SK-N-SH treated with all-trans-retinoic acid at 6 μM for 48 hours (cell line): ENCODE measurements at regions not wholly inside any gene's neighbourhood (a gene's known extent, or its start where the extent isn't known, plus 50 kb on each side); places are given as distances from the start of the nearest gene placed in this dataset.

Experiments used
- PPARA ChIP-seq: fragments of 250-450 bp; sonication (Bioruptor Pico); IDR thresholded peaks from 2 replicates; pipeline ENCODE4 v1.5.0; 2020; ENCODE audit warnings: mild to moderate bottlenecking, borderline replicate concordance
- ZFP30 ChIP-seq: fragments of 450-650 bp; formaldehyde crosslinking; IDR thresholded peaks from 2 replicates; pipeline ENCODE4 v1.5.0; 2022; ENCODE audit warnings: mild to moderate bottlenecking, moderate library complexity
- TF ChIP-seq, protein P1 (sequence below): fragments of 250-450 bp; sonication (Bioruptor Pico); IDR thresholded peaks from 2 replicates; pipeline ENCODE4 v1.5.1; 2021; ENCODE audit warnings: mild to moderate bottlenecking, moderate library complexity
- TF ChIP-seq, protein P2 (sequence below): fragments of 250-450 bp; sonication (Bioruptor Pico); IDR thresholded peaks from 2 replicates; pipeline ENCODE4 v1.8.0; 2020; ENCODE audit warnings: mild to moderate bottlenecking, moderate library complexity, borderline replicate concordance
- TF ChIP-seq, protein P3 (sequence below): fragments of 250-450 bp; sonication (Bioruptor Pico); IDR thresholded peaks from 2 replicates; pipeline ENCODE4 v1.5.0; 2020; ENCODE audit warnings: mild to moderate bottlenecking, moderate library complexity

DNA sequence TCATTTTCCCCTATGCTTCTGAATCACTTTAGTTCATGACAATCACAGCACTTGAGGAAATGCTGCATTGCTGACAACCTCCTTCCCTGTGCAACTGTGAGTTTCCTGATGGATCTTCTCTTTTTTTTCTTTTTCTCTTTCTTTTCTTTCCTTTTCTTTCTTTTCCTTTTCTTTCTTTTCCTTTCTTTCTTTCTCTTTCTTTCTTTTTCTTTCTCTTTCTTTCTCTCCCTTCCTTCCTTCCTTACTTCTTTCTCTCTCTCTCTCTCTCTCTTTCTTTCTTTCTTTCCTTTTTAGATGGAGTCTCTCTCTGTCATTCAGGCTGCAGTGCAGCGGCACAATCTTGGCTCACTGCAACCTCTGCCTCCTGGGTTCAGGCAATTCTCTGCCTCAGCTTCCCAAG lies 247.9 kb upstream of the HTR2A start:
- TF ChIP-seq, protein P1, sequence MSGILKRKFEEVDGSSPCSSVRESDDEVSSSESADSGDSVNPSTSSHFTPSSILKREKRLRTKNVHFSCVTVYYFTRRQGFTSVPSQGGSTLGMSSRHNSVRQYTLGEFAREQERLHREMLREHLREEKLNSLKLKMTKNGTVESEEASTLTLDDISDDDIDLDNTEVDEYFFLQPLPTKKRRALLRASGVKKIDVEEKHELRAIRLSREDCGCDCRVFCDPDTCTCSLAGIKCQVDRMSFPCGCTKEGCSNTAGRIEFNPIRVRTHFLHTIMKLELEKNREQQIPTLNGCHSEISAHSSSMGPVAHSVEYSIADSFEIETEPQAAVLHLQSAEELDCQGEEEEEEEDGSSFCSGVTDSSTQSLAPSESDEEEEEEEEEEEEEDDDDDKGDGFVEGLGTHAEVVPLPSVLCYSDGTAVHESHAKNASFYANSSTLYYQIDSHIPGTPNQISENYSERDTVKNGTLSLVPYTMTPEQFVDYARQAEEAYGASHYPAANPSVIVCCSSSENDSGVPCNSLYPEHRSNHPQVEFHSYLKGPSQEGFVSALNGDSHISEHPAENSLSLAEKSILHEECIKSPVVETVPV (CRISPR knock-in tag): no peak
- TF ChIP-seq PPARA (CRISPR knock-in tag): no peak
- TF ChIP-seq, protein P2, sequence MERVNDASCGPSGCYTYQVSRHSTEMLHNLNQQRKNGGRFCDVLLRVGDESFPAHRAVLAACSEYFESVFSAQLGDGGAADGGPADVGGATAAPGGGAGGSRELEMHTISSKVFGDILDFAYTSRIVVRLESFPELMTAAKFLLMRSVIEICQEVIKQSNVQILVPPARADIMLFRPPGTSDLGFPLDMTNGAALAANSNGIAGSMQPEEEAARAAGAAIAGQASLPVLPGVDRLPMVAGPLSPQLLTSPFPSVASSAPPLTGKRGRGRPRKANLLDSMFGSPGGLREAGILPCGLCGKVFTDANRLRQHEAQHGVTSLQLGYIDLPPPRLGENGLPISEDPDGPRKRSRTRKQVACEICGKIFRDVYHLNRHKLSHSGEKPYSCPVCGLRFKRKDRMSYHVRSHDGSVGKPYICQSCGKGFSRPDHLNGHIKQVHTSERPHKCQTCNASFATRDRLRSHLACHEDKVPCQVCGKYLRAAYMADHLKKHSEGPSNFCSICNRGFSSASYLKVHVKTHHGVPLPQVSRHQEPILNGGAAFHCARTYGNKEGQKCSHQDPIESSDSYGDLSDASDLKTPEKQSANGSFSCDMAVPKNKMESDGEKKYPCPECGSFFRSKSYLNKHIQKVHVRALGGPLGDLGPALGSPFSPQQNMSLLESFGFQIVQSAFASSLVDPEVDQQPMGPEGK (CRISPR knock-in tag): no peak
- TF ChIP-seq ZFP30 (CRISPR knock-in tag): no peak
- TF ChIP-seq, protein P3, sequence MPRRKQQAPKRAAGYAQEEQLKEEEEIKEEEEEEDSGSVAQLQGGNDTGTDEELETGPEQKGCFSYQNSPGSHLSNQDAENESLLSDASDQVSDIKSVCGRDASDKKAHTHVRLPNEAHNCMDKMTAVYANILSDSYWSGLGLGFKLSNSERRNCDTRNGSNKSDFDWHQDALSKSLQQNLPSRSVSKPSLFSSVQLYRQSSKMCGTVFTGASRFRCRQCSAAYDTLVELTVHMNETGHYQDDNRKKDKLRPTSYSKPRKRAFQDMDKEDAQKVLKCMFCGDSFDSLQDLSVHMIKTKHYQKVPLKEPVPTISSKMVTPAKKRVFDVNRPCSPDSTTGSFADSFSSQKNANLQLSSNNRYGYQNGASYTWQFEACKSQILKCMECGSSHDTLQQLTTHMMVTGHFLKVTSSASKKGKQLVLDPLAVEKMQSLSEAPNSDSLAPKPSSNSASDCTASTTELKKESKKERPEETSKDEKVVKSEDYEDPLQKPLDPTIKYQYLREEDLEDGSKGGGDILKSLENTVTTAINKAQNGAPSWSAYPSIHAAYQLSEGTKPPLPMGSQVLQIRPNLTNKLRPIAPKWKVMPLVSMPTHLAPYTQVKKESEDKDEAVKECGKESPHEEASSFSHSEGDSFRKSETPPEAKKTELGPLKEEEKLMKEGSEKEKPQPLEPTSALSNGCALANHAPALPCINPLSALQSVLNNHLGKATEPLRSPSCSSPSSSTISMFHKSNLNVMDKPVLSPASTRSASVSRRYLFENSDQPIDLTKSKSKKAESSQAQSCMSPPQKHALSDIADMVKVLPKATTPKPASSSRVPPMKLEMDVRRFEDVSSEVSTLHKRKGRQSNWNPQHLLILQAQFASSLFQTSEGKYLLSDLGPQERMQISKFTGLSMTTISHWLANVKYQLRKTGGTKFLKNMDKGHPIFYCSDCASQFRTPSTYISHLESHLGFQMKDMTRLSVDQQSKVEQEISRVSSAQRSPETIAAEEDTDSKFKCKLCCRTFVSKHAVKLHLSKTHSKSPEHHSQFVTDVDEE: no peak
